UCSD-AML1 (cell line): ENCODE measurements at regions not wholly inside any gene's neighbourhood (a gene's known extent, or its start where the extent isn't known, plus 50 kb on each side); places are given as distances from the start of the nearest gene placed in this dataset.

Experiments
- DNase-seq: peaks from one replicate; lab custom pipeline; 2025; ENCODE audit not compliant: unreplicated experiment; lab: John Stamatoyannopoulos, UW

GRCh38 chr4:149296503-149296902, 519.1 kb downstream of the IQCM start:
- DNase-seq, result no peak

- DNase-seq, result no peak
Observed at GRCh38 chr4:149296084-149296483, 519.6 kb downstream of the IQCM start.

- DNase-seq, result no peak
Observed at GRCh38 chr4:149294601-149295000, 521.0 kb downstream of the IQCM start.

- DNase-seq, result no peak
Observed at GRCh38 chr4:149293046-149293649, 522.5 kb downstream of the IQCM start.

GRCh38 chr4:149292425-149293007, 523.1 kb downstream of the IQCM start:
- DNase-seq, result no peak

GRCh38 chr4:149291463-149291862, 524.2 kb downstream of the IQCM start:
- DNase-seq, result no peak

- DNase-seq, result no peak
Observed at GRCh38 chr4:149280806-149281205, 534.8 kb downstream of the IQCM start.

GRCh38 chr4:149279776-149280175, 535.9 kb downstream of the IQCM start:
- no peak for DNase-seq

GRCh38 chr4:149279331-149279730, 536.3 kb downstream of the IQCM start:
- no peak for DNase-seq

- no peak for DNase-seq
Observed at GRCh38 chr4:149277705-149278104, 537.9 kb downstream of the IQCM start.

- no peak for DNase-seq
Observed at GRCh38 chr4:149269835-149270234, 545.8 kb downstream of the IQCM start.

- no peak for DNase-seq
Observed at GRCh38 chr4:149266301-149266700, 549.3 kb downstream of the IQCM start.

GRCh38 chr4:149265645-149266044, 550.0 kb downstream of the IQCM start:
- no peak for DNase-seq

- peak; percentile 6 for DNase-seq
Observed at GRCh38 chr4:149264093-149264733, 551.4 kb downstream of the IQCM start.

- no peak for DNase-seq
Observed at GRCh38 chr4:149248191-149248764, 567.4 kb downstream of the IQCM start.

GRCh38 chr4:149247164-149247563, 568.5 kb downstream of the IQCM start:
- DNase-seq, result no peak

- DNase-seq, result no peak
Observed at GRCh38 chr4:149245333-149245732, 570.3 kb downstream of the IQCM start.

GRCh38 chr4:149238097-149238496, 577.5 kb downstream of the IQCM start:
- DNase-seq, result no peak

GRCh38 chr4:149234798-149235197, 580.8 kb downstream of the IQCM start:
- DNase-seq, result no peak

- DNase-seq, result no peak
Observed at GRCh38 chr4:149223659-149224058, 592.0 kb downstream of the IQCM start.

- no peak for DNase-seq
Observed at GRCh38 chr4:149218672-149219071, 597.0 kb downstream of the IQCM start.

- no peak for DNase-seq
Observed at GRCh38 chr4:149214301-149214700, 601.3 kb downstream of the IQCM start.
